Calu3 (cell line): ENCODE measurements at regions not wholly inside any gene's neighbourhood (a gene's known extent, or its start where the extent isn't known, plus 50 kb on each side); places are given as distances from the start of the nearest gene placed in this dataset.

ENCODE experiments used
- BruUV-seq: library from RNA; stranded (reverse); fragments of 400-500 nt; replicated peaks from 2 replicates; lab custom pipeline; 2021; lab: Mats Ljungman, UMichigan
- CTCF ChIA-PET: fragments of 300-600 bp; sonication (Branson Sonifier 250); formaldehyde crosslinking; loops from one replicate; lab custom pipeline; 2022; ENCODE audit warnings: antibody characterized with exemption; lab: Charles Lee
- DNase-seq: peaks from one replicate; pipeline ENCODE4 v3.0.0; 2022
- H3K27ac Mint-ChIP-seq: one replicate; pipeline ENCODE4 v1.8.0; 2022; ENCODE audit warnings: mixed read lengths; ENCODE audit not compliant: unreplicated experiment
- H3K27me3 Mint-ChIP-seq: one replicate; pipeline ENCODE4 v1.8.0; 2022; ENCODE audit warnings: mixed read lengths; ENCODE audit not compliant: unreplicated experiment
- H3K36me3 Mint-ChIP-seq: one replicate; pipeline ENCODE4 v1.8.0; 2022; ENCODE audit warnings: mild to moderate bottlenecking, moderate library complexity, mixed read lengths; ENCODE audit not compliant: insufficient read depth, unreplicated experiment
- H3K4me1 Mint-ChIP-seq: one replicate; pipeline ENCODE4 v1.8.0; 2022; ENCODE audit warnings: mild to moderate bottlenecking, low read depth, mixed read lengths; ENCODE audit not compliant: unreplicated experiment
- H3K4me3 Mint-ChIP-seq: one replicate; pipeline ENCODE4 v1.8.0; 2022; ENCODE audit warnings: mild to moderate bottlenecking, low read depth, moderate library complexity, mixed read lengths; ENCODE audit not compliant: unreplicated experiment
- H3K9me3 Mint-ChIP-seq: one replicate; pipeline ENCODE4 v1.8.0; 2022; ENCODE audit warnings: low read depth, mixed read lengths; ENCODE audit not compliant: unreplicated experiment
- intact Hi-C: fragments of 100-400 bp; cut with micrococcal nuclease; formaldehyde crosslinking; loops from one replicate; pipeline ENCODE4 v1.10.0; 2022; ENCODE audit not compliant: unreplicated experiment
- TF ChIP-seq, protein P1 (sequence below): fragments of 200-600 bp; IDR thresholded peaks from one replicate; pipeline ENCODE4 v1.8.0; 2022; ENCODE audit warnings: antibody characterized with exemption; ENCODE audit not compliant: unreplicated experiment

DNA sequence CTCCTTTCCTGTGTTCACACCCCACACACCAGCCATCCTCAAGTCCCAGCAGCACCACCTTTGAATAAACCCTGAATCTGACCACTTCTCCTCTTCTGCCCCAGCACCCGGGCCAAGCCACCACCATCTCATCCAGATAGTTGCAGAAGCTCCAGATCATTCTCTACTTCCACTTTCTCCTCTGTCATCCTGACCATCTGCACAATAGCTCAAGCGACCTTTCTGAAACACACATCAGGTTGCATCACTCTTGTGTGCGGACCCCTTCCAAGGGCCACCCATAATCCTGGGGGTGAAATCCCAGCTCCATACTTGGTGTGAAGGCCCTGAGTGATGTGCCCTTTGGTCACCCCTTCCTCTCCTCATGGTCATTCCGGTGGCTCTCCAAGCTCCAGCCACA lies 187.4 kb upstream of the GALNT17 start:
- H3K27ac Mint-ChIP-seq, result no peak overlapping the region
- intact Hi-C loops, result no loop called here
- no TSS peak for BruUV-seq
- TF ChIP-seq, protein P1, sequence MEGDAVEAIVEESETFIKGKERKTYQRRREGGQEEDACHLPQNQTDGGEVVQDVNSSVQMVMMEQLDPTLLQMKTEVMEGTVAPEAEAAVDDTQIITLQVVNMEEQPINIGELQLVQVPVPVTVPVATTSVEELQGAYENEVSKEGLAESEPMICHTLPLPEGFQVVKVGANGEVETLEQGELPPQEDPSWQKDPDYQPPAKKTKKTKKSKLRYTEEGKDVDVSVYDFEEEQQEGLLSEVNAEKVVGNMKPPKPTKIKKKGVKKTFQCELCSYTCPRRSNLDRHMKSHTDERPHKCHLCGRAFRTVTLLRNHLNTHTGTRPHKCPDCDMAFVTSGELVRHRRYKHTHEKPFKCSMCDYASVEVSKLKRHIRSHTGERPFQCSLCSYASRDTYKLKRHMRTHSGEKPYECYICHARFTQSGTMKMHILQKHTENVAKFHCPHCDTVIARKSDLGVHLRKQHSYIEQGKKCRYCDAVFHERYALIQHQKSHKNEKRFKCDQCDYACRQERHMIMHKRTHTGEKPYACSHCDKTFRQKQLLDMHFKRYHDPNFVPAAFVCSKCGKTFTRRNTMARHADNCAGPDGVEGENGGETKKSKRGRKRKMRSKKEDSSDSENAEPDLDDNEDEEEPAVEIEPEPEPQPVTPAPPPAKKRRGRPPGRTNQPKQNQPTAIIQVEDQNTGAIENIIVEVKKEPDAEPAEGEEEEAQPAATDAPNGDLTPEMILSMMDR, result no peak
- CTCF ChIA-PET, result no interaction called here
- DNase-seq, result no peak
- H3K4me3 Mint-ChIP-seq, result no peak overlapping the region
- no peaks in the 10 kb centered on the region for H3K36me3 Mint-ChIP-seq
- peaks cover 16% of the 10 kb centered on the region for H3K9me3 Mint-ChIP-seq
- H3K27me3 Mint-ChIP-seq, result no peaks in the 10 kb centered on the region
- no peaks in the 10 kb centered on the region for H3K4me1 Mint-ChIP-seq

DNA sequence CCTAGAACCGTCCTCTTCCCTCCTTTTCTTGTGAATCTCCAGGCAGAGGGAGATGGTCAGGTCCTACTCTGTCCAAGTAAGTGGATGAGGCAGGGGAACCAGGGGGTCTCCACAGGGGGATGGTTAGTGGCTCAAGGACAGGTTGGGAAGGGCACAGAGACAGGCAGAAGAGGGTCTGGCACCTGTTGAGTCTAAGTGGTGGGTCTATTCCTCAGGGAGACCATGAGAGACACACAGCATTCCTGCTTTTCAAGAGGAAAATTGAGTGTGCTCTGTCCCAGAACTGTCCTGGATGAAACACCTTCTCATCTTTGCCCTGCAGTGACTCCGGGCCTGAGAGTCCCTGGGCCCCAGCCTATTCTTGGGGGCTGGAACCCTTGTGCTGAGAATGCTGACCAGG lies 184.8 kb upstream of the GALNT17 start:
- no TSS peak for BruUV-seq
- TF ChIP-seq, protein P1, result no peak
- Mint-ChIP-seq H3K27ac (no peak overlapping the region), H3K4me3 (no peak overlapping the region), H3K27me3 (no peaks in the 10 kb centered on the region), H3K4me1 (no peaks in the 10 kb centered on the region), H3K9me3 (peaks cover 16% of the 10 kb centered on the region), H3K36me3 (no peaks in the 10 kb centered on the region)
- CTCF ChIA-PET, result no interaction called here
- intact Hi-C loops, result no loop called here
- DNase-seq, result no peak

DNA sequence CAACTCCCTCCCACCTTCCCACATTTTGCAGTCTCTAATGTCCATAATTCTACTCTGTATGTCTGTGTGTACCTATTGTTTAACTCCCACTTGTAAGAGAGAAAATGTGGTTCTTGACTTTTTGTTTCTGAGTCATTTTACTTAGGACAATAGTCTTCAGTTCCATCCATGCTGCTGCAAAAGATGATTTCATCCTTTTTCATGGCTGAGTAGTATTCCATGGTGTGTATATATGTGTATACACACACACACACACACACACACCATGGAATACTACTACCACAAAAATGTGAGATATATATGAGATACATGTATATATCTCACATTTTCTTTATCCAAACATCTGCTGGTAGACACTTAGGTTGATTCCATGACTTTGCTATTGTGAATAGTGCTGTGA lies 182.1 kb upstream of the GALNT17 start:
- Mint-ChIP-seq H3K36me3 (no peaks in the 10 kb centered on the region), H3K9me3 (peaks cover 9% of the 10 kb centered on the region), H3K27ac (no peak overlapping the region)

DNA sequence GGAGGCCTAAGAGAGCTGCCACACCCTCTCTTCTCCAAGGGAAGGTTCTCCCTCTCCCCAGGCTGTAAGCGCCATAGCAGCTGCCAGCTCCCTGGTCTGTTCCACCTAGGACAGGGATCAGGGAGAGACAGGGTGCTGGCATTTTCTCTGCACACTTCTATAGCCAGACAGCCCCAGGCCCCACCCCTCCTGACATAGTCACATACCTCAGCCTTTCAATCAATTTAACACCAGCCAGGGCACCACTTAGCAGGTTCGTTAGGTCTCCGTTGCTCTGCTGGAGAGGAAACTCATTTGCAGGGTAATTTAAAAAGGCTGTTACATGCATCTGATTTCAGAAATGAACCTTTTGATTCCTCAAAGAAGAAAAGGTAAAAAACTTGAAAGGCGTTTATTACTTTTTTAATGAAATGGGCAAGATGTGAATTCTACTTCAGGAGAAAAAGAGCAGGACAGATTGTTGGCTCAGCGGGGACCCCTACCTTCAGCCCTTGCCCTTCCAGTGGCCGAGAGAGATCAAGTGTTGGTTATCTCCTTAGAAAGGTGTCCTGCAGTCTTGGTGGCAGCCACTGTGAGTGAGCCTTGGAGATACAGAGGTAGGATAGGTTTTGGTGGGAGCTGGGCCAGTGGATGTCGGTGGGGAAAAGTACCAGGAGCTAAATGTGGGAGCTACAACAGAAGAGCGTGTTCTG lies 180.5 kb upstream of the GALNT17 start:
- CTCF ChIA-PET, result no interaction called here
- H3K9me3 Mint-ChIP-seq, result peaks cover 3% of the 10 kb centered on the region
- no peak overlapping the region for H3K4me3 Mint-ChIP-seq
- H3K36me3 Mint-ChIP-seq, result no peaks in the 10 kb centered on the region
- intact Hi-C loops, result no loop called here
- no peaks in the 10 kb centered on the region for H3K27me3 Mint-ChIP-seq
- H3K4me1 Mint-ChIP-seq, result no peaks in the 10 kb centered on the region
- no peak for DNase-seq
- TF ChIP-seq, protein P1, result no peak
- H3K27ac Mint-ChIP-seq, result no peak overlapping the region
- no TSS peak for BruUV-seq

More for the DNA sequence above, 182.1 kb upstream of the GALNT17 start:
- TF ChIP-seq, protein P1, result no peak
- Mint-ChIP-seq H3K4me3 (no peak overlapping the region), H3K4me1 (no peaks in the 10 kb centered on the region), H3K27me3 (no peaks in the 10 kb centered on the region)
- no peak for DNase-seq
- BruUV-seq, result no TSS peak
- intact Hi-C loops, result no loop called here
- CTCF ChIA-PET, result no interaction called here
